Endothelial cell of umbilical vein (primary cell): ENCODE measurements at regions not wholly inside any gene's neighbourhood (a gene's known extent, or its start where the extent isn't known, plus 50 kb on each side); places are given as distances from the start of the nearest gene placed in this dataset.

Source experiments
- BruUV-seq: library from RNA; stranded (reverse); fragments of 400-500 nt; replicated peaks from 2 replicates; lab custom pipeline; 2021; lab: Mats Ljungman, UMichigan
- CTCF ChIA-PET: fragments of 300-600, 350-600 bp; sonication (Branson Sonifier 250); formaldehyde crosslinking; loops from one replicate; lab custom pipeline; 2021; ENCODE audit warnings: antibody characterized with exemption, inconsistent platforms; lab: Charles Lee
- POLR2A ChIA-PET: fragments of 300-600, 350-600 bp; sonication (Branson Sonifier 250); formaldehyde crosslinking; loops from one replicate; lab custom pipeline; 2021; ENCODE audit warnings: antibody characterized with exemption, inconsistent platforms; lab: Charles Lee
- DNase-seq: peaks from one replicate; pipeline ENCODE4 v3.0.0-alpha.2; 2011; ENCODE audit warnings: low read depth, low spot score
- FAIRE-seq: peaks from 2 replicates; lab custom pipeline; 2011; peaks lifted over from hg19 to GRCh38; lab: Jason Lieb, UNC
- H2AFZ ChIP-seq: 2 replicates; pipeline ENCODE4 v1.6.0; 2012; ENCODE audit warnings: low read depth, low read length, control low read depth, inconsistent platforms
- H3K27ac ChIP-seq: 2 replicates; pipeline ENCODE4 v1.5.1; 2011; ENCODE audit warnings: low read depth, mild to moderate bottlenecking, control low read depth, low read length, moderate library complexity; ENCODE audit not compliant: insufficient read depth
- H3K27me3 ChIP-seq, 2 experiments: 2 replicates each; pipeline versions ENCODE4 v1.6.0 to v1.6.1; 2011; ENCODE audit warnings: low read length in 2 of 2, mixed read lengths in 1 of 2; ENCODE audit not compliant: control insufficient read depth in 2 of 2, insufficient read depth in 2 of 2
- H3K36me3 ChIP-seq, 2 experiments: 2 replicates in 1 of 2; 3 replicates in 1 of 2; pipeline ENCODE4 v1.5.1; 2011; ENCODE audit warnings: low read length in 2 of 2, mild to moderate bottlenecking in 1 of 2, moderate library complexity in 1 of 2; ENCODE audit not compliant: control insufficient read depth in 2 of 2, insufficient read depth in 2 of 2; ENCODE audit errors: extremely low read depth in 1 of 2
- H3K4me1 ChIP-seq: 3 replicates; pipeline ENCODE4 v1.5.1; 2011; ENCODE audit warnings: mild to moderate bottlenecking, low read length; ENCODE audit not compliant: control insufficient read depth, insufficient read depth; ENCODE audit errors: extremely low read depth
- H3K4me2 ChIP-seq: 2 replicates; pipeline ENCODE4 v1.6.1; 2011; ENCODE audit warnings: low read length, control low read depth, mixed read lengths; ENCODE audit not compliant: insufficient read depth
- H3K4me3 ChIP-seq, 3 experiments: fragments of 200-600 bp in 1 of 3; sonication (generic), shearing (Covaris generic) in 1 of 3; replicated peaks in 1 of 3; 2 replicates each; pipeline ENCODE4 v1.5.1; 2011 to 2016; ENCODE audit warnings: control low read depth in 3 of 3, low read length in 3 of 3, mild to moderate bottlenecking in 2 of 3, inconsistent platforms in 1 of 3, low read depth in 1 of 3, moderate library complexity in 1 of 3; ENCODE audit not compliant: insufficient read depth in 1 of 3
- H3K79me2 ChIP-seq: 2 replicates; pipeline ENCODE4 v1.6.0; 2012; ENCODE audit warnings: low read length, inconsistent platforms; ENCODE audit not compliant: control insufficient read depth, insufficient read depth
- H3K9ac ChIP-seq: replicated peaks from 2 replicates; pipeline ENCODE3; 2011; ENCODE audit warnings: low read length, control low read depth; ENCODE audit not compliant: insufficient read depth; ENCODE audit errors: extremely low read depth
- H3K9me1 ChIP-seq: replicated peaks from 3 replicates; pipeline ENCODE4 v1.6.0; 2011; ENCODE audit warnings: mild to moderate bottlenecking, low read length; ENCODE audit not compliant: control insufficient read depth, insufficient read depth; ENCODE audit errors: extremely low read depth
- H3K9me3 ChIP-seq: replicated peaks from 2 replicates; pipeline ENCODE4 v1.5.1; 2012; ENCODE audit warnings: low read length, inconsistent platforms; ENCODE audit not compliant: control insufficient read depth, insufficient read depth
- H4K20me1 ChIP-seq: replicated peaks from 2 replicates; pipeline ENCODE3; 2011; ENCODE audit warnings: mild to moderate bottlenecking, low read length; ENCODE audit not compliant: control insufficient read depth, insufficient read depth; ENCODE audit errors: extremely low read depth
- CTCF ChIP-seq, 2 donors: IDR thresholded peaks; 1 replicate in 1 of 2; 2 replicates in 1 of 2; pipeline ENCODE4 v1.5.1; 2011; ENCODE audit warnings: low read length in 2 of 2, mild to moderate bottlenecking in 2 of 2, moderate library complexity in 2 of 2, control low read depth in 1 of 2, inconsistent platforms in 1 of 2, low read depth in 1 of 2; ENCODE audit not compliant: insufficient read depth in 1 of 2; ENCODE audit errors: extremely low read depth in 1 of 2
- EZH2 ChIP-seq: IDR thresholded peaks from 2 replicates; pipeline ENCODE4 v1.6.1; 2012; ENCODE audit warnings: borderline replicate concordance, low read depth, mild to moderate bottlenecking, moderate library complexity, low read length, inconsistent platforms; ENCODE audit not compliant: severe bottlenecking
- FOS ChIP-seq: IDR thresholded peaks from 2 replicates; pipeline ENCODE4 v1.6.1; 2011; ENCODE audit warnings: mild to moderate bottlenecking, low read length, moderate library complexity, borderline replicate concordance; ENCODE audit not compliant: insufficient read depth
- GATA2 ChIP-seq: IDR thresholded peaks from 2 replicates; pipeline ENCODE4 v1.7.0; 2011; ENCODE audit warnings: low read depth, mild to moderate bottlenecking, moderate library complexity, mixed read lengths, low read length; ENCODE audit not compliant: insufficient read length, insufficient read depth
- JUN ChIP-seq: IDR thresholded peaks from 2 replicates; pipeline ENCODE4 v1.6.1; 2011; ENCODE audit warnings: borderline replicate concordance, low read depth; ENCODE audit not compliant: insufficient read length, insufficient read depth
- MAX ChIP-seq: IDR thresholded peaks from 2 replicates; pipeline ENCODE4 v1.6.1; 2011; ENCODE audit not compliant: insufficient read depth, insufficient read length
- MYC ChIP-seq: IDR thresholded peaks from one replicate; pipeline ENCODE4 v1.6.1; 2011; ENCODE audit warnings: mild to moderate bottlenecking, low read depth, low read length
- POLR2A ChIP-seq: IDR thresholded peaks from 2 replicates; pipeline ENCODE4 v1.6.1; 2012; ENCODE audit warnings: low read depth, mild to moderate bottlenecking, control low read depth, low read length
- POLR2AphosphoS5 ChIP-seq: IDR thresholded peaks from 2 replicates; pipeline ENCODE4 v1.6.1; 2012; ENCODE audit warnings: low read depth, mild to moderate bottlenecking, control low read depth, low read length, moderate library complexity; ENCODE audit not compliant: insufficient read depth
- dilution Hi-C: fragments of 300-500 bp; cut with MboI; formaldehyde crosslinking; loops from one replicate; pipeline ENCODE4 v1.15.0; 2019; ENCODE audit warnings: low sequenced_read_pairs; ENCODE audit not compliant: extremely low pct_ligation_motif_present
- intact Hi-C: fragments of 100-400 bp; cut with micrococcal nuclease; formaldehyde crosslinking; loops from one replicate; pipeline ENCODE4 v1.10.0; 2022

- Histone ChIP-seq H3K9me1 (no peaks in the 10 kb centered on the region), H4K20me1 (no peaks in the 10 kb centered on the region), H3K9ac (no peak overlapping the region), H3K4me1 (peaks cover 27% of the 10 kb centered on the region), H3K9me3 (no peaks in the 10 kb centered on the region), H3K79me2 (no peaks in the 10 kb centered on the region), H2AFZ (no peak overlapping the region), H3K27me3 (no peaks in the 10 kb centered on the region), H3K4me2 (no peak overlapping the region), H3K36me3 (no peaks in the 10 kb centered on the region), H3K27ac (no peak overlapping the region), H3K4me3 (no peak overlapping the region)
- BruUV-seq: no TSS peak
- TF ChIP-seq GATA2: no peak
- TF ChIP-seq FOS: peak; percentile 21
- no peak for TF ChIP-seq EZH2
- TF ChIP-seq MAX: no peak
- TF ChIP-seq POLR2AphosphoS5: no peak
- intact Hi-C loops (no loop called here), dilution Hi-C loops (no loop called here)
- POLR2A ChIA-PET: no interaction called here
- no peak for FAIRE-seq
- CTCF ChIA-PET: no interaction called here
- DNase-seq: peak; percentile 22
Measured at GRCh38 chr7:33667196-33667595, 238.1 kb upstream of the BMPER start.

GRCh38 chr7:33669251-33669670 lies 236.1 kb upstream of the BMPER start:
- intact Hi-C loops (loop anchor here (1.0 kb wide), 3 partner anchors 56 to 78 kb away; no protein-coding TSS in a partner anchor), dilution Hi-C loops (no loop called here)
- no TSS peak for BruUV-seq
- Histone ChIP-seq H3K36me3 (no peaks in the 10 kb centered on the region), H3K4me3 (peak overlapping the region in 1 of 3 experiments; percentile 31), H4K20me1 (no peaks in the 10 kb centered on the region), H2AFZ (peak overlapping the region; percentile 28), H3K9me1 (no peaks in the 10 kb centered on the region), H3K9me3 (no peaks in the 10 kb centered on the region), H3K4me1 (peaks cover 30% of the 10 kb centered on the region), H3K4me2 (peak overlapping the region; percentile 44), H3K27ac (peak overlapping the region; percentile 85), H3K27me3 (no peaks in the 10 kb centered on the region), H3K79me2 (no peaks in the 10 kb centered on the region), H3K9ac (peak overlapping the region; percentile 58)
- ChIA-PET CTCF (interaction anchor here (1.2 to 1.4 kb wide), 4 partner anchors 23 to 139 kb away, joined by 3 to 6 read pairs (median 4); no protein-coding TSS in a partner anchor), POLR2A (no interaction called here)
- peak; percentile 25 for TF ChIP-seq JUN
- TF ChIP-seq EZH2: no peak
- TF ChIP-seq MAX: no peak
- TF ChIP-seq POLR2A: peak; percentile 41
- peak; percentile 82 for TF ChIP-seq POLR2AphosphoS5
- no peak for TF ChIP-seq MYC
- TF ChIP-seq GATA2: peak; percentile 79
- TF ChIP-seq FOS: peak; percentile 48
- no peak for TF ChIP-seq CTCF (IDR thresholded peaks at IDR 0.05; ENCODE audit: extremely low read depth in 1 of 2, insufficient read depth in 1 of 2, low read depth in 1 of 2, low read length in 2 of 2)
- peak; percentile 79 for FAIRE-seq
- DNase-seq: peak; percentile 93
